ENCODE measurements at regions not wholly inside any gene's neighbourhood (a gene's known extent, or its start where the extent isn't known, plus 50 kb on each side); places are given as distances from the start of the nearest gene placed in this dataset.

- peak; percentile 71 for DNase-seq (ENCODE audit: low read depth)
- H3K4me3 ChIP-seq (ENCODE audit: low read depth, low read length): no peak overlapping the region
Measured at GRCh38 chr2:234377761-234378391, 119.0 kb downstream of the ARL4C start.

GRCh38 chr2:234376229-234376628 lies 120.7 kb downstream of the ARL4C start:
- TF ChIP-seq CTCF (conservative IDR thresholded peaks at IDR 0.05; ENCODE audit: low read depth, low read length): no peak
- no peak for DNase-seq (ENCODE audit: low read depth)
- no peak overlapping the region for H3K4me3 ChIP-seq (ENCODE audit: low read depth, low read length)

More at GRCh38 chr2:234377761-234378391, 119.0 kb downstream of the ARL4C start:
- no peak for TF ChIP-seq CTCF (conservative IDR thresholded peaks at IDR 0.05; ENCODE audit: low read depth, low read length)

GRCh38 chr2:234375176-234375880 lies 121.6 kb downstream of the ARL4C start:
- H3K4me3 ChIP-seq (ENCODE audit: low read depth, low read length): no peak overlapping the region
- DNase-seq (ENCODE audit: low read depth): no peak
- no peak for TF ChIP-seq CTCF (conservative IDR thresholded peaks at IDR 0.05; ENCODE audit: low read depth, low read length)

GRCh38 chr2:234374736-234375135 lies 122.1 kb downstream of the ARL4C start:
- no peak for DNase-seq (ENCODE audit: low read depth)
- H3K4me3 ChIP-seq (ENCODE audit: low read depth, low read length): no peak overlapping the region
- TF ChIP-seq CTCF (conservative IDR thresholded peaks at IDR 0.05; ENCODE audit: low read depth, low read length): no peak

GRCh38 chr2:234374150-234374508 lies 122.8 kb downstream of the ARL4C start:
- no peak for DNase-seq (ENCODE audit: low read depth)
- TF ChIP-seq CTCF (conservative IDR thresholded peaks at IDR 0.05; ENCODE audit: low read depth, low read length): no peak
- no peak overlapping the region for H3K4me3 ChIP-seq (ENCODE audit: low read depth, low read length)

- TF ChIP-seq CTCF (conservative IDR thresholded peaks at IDR 0.05; ENCODE audit: low read depth, low read length): no peak
- no peak for DNase-seq (ENCODE audit: low read depth)
- no peak overlapping the region for H3K4me3 ChIP-seq (ENCODE audit: low read depth, low read length)
Measured at GRCh38 chr2:234373481-234374149, 123.3 kb downstream of the ARL4C start.
